Anterior cingulate cortex (tissue), 58 donors: ENCODE measurements at regions not wholly inside any gene's neighbourhood (a gene's known extent, or its start where the extent isn't known, plus 50 kb on each side); places are given as distances from the start of the nearest gene placed in this dataset.

Source experiments
- DNase-seq, 58 donors: peaks; one replicate each; lab custom pipeline; 2025; lab: John Stamatoyannopoulos, UW

GRCh38 chr9:99731950-99732349 is 89.7 kb upstream of the NR4A3 start:
- DNase-seq: no peak

GRCh38 chr9:99732715-99733114 is 89.0 kb upstream of the NR4A3 start:
- no peak for DNase-seq

GRCh38 chr9:99735041-99735440 is 86.6 kb upstream of the NR4A3 start:
- no peak for DNase-seq

GRCh38 chr9:99736291-99736690 is 85.4 kb upstream of the NR4A3 start:
- DNase-seq: no peak

- no peak for DNase-seq
These were observed 84.0 kb upstream of the NR4A3 start for GRCh38 chr9:99737649-99738048.

- no peak for DNase-seq
These were observed 78.7 kb upstream of the NR4A3 start for GRCh38 chr9:99743006-99743405.

- DNase-seq: no peak
These were observed 78.2 kb upstream of the NR4A3 start for GRCh38 chr9:99743455-99743854.

GRCh38 chr9:99744132-99744531 is 77.6 kb upstream of the NR4A3 start:
- no peak for DNase-seq

- DNase-seq: no peak
These were observed 76.6 kb upstream of the NR4A3 start for GRCh38 chr9:99745085-99745484.

GRCh38 chr9:99746406-99746805 is 75.3 kb upstream of the NR4A3 start:
- DNase-seq: no peak

- no peak for DNase-seq
These were observed 73.4 kb upstream of the NR4A3 start for GRCh38 chr9:99748266-99748665.

GRCh38 chr9:99748676-99749075 is 73.0 kb upstream of the NR4A3 start:
- no peak for DNase-seq

- DNase-seq: no peak
These were observed 72.0 kb upstream of the NR4A3 start for GRCh38 chr9:99749641-99750040.

GRCh38 chr9:99750526-99750925 is 71.2 kb upstream of the NR4A3 start:
- no peak for DNase-seq

GRCh38 chr9:99752417-99753109 is 69.1 kb upstream of the NR4A3 start:
- no peak for DNase-seq

GRCh38 chr9:99753436-99753835 is 68.2 kb upstream of the NR4A3 start:
- DNase-seq: no peak

- DNase-seq: no peak
These were observed 61.3 kb upstream of the NR4A3 start for GRCh38 chr9:99760421-99760820.

- DNase-seq: peak in 1 of 58 donors; percentile 8
These were observed 59.2 kb upstream of the NR4A3 start for GRCh38 chr9:99762470-99762869.
